Astrocyte of the hippocampus (primary cell): ENCODE measurements at regions not wholly inside any gene's neighbourhood (a gene's known extent, or its start where the extent isn't known, plus 50 kb on each side); places are given as distances from the start of the nearest gene placed in this dataset.

Source experiments
- DNase-seq: peaks from one replicate; pipeline ENCODE4 v3.0.0; 2011; ENCODE audit warnings: low read depth, low spot score

DNA sequence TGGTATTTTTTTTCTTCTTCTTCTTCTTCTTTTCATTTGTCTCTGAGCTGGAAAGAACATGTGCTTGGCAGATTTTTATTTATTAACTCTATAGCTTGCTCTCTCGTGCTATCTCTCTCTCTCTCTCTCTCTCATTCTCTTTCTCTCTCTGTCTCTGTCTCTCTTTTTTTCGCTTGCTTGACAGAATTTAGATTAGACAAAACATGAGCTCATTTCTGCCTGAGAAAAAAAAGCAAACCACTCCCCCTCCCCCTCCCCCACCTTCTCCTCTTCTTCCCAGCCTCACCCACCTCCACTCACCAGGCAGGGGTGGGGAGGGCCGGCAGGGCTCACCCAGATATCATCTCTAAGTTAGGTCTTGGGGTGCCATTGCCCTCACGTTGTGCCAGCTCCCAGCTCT, 81.5 kb downstream of the PJA1 start:
- no peak for DNase-seq

DNA sequence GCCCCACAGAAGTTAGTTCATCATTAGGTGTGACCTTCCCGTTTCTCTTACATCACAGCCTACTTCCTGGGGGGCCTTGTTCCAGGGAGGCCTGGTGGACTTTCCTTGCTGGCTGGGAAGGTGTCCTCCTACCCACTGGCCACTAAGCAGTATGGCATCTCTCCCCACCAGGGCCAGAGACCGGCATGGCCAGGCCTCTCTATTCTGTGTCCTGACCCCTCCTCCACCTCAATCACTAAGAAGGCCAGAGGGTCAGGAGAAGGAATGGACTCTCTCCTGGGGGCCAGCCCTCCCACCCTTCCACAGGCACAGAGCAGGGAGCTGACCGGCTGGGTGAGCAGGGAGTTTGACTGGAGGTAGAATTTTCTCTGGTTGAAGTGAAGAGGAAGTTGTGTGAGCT, 81.9 kb downstream of the PJA1 start:
- no peak for DNase-seq

DNA sequence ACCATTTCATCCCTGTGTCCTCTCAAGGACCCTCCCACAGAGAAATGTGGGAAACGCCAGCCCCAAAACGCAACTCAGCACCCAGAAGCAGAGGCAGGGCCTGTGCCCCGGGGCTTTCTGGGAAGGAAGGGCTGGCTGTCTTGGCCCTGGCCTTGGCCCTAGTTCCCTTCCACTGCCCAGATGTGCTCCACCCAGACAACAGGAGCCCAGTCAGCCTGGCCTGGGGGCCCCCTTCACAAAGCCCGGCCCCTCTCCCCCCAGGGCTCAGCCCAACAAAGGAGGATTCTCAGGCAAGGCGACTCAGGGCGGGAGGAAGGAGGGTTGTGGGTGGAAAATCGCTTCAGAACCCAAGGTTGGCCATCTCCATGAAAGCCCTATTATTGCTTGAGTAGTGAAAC, 82.5 kb downstream of the PJA1 start:
- DNase-seq: no peak

DNA sequence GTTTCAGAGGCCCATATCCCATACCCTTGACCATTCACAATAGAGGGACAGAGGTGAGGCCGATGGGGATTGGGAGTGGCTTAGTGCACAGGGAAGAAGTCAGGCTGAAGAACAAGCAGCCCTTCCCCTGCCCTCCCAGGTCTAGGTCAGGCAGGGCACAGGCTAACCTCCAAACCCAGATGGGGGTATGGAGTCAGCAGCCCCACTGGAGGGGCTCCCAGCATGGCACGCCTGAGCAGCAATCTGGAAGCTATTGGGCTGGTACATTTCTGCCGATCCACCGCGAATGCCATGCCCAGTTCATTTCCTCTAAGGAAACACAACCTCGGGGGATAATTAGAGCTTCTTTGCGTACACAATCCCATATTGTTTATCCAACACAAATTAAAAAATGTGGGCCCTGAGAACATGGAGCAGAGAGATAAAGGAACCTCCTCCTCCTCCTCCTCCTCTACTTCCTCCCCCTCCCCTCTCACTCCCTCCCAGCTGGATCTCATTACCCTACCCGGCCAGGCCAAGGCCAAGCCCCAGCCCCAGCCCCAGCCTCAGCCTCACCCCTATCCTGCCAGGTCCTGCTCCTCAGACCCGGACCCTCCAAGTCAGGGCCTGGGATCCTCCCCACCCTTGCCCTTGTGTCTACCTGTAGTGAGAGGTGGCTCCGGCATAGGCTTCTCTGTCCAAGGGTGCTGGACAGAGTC, 83.0 kb downstream of the PJA1 start:
- DNase-seq: no peak

DNA sequence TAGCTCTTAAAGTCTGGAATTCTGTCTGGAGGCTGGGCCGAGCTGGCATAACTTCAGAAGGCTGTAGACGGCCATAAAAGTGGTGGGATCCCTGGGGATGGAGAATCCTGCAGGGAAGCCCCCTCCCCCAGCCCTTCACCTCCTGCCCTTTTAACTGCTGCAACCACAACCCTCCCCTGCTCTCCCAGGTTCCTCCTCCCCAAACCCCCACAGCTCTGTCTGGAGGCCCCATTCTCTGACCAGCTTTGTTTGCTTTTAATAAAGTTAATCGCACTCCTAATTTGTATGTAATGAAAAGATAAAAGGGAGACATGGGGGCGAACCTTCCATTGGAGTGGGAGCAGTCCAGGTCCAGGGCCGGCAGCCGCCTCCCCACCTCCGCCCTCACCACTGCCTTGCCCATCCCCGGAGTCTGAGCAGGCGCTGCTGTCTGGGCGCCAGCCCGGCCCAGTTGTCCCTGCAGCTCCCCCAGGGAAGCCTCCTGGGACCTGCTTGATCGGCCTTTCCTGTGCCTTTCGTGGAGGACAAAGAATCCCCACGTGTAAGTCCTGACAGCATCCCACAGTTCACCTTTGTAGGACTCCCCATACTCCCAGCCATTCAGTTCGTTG, 84.3 kb downstream of the PJA1 start:
- no peak for DNase-seq

DNA sequence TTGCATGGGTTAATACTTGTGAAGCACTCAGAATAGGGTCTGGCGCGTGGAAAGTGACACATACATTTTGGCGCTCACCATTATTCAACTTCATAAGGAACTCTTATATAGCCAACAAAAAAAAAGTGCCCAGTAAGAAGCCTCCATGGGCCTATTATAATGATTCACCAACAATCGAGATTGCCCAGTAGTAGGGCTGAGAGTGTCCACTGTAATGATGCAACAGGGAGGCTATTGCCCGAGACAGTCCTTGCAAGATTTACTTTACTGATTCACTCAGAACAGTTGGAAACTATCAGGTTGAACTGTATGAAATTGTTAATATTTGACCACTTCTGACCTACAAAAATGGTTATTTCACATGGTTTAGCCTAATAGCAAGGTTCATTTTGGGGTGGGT, 86.0 kb downstream of the PJA1 start:
- DNase-seq: no peak

DNA sequence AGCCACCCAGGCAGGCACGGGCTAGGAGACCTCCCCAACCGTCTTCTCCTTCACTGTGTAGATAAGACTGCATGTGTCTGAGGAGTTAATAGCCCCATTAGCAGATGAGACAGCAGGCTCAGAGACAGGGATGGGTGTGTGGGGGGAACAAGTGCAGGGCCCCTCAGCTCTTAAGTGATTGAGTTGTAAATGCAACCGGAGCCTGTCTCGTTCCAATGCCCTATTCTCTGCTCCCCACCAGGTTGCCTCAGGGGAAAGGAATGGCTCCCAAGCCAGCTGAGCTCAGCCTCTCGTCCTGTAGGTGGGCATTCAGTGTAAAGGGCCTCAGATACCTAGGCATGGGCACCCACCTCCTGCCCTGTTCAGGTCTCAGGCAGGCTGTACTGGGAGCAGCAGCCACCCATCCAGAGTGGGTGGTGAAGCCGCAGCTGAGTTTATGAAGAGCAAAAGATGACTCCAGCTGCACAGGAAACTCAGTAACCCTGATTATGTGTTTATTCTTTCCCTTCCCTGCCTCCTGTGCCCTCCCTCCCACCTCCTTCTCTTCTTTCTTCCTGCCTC, 87.3 kb downstream of the PJA1 start:
- DNase-seq: no peak

DNA sequence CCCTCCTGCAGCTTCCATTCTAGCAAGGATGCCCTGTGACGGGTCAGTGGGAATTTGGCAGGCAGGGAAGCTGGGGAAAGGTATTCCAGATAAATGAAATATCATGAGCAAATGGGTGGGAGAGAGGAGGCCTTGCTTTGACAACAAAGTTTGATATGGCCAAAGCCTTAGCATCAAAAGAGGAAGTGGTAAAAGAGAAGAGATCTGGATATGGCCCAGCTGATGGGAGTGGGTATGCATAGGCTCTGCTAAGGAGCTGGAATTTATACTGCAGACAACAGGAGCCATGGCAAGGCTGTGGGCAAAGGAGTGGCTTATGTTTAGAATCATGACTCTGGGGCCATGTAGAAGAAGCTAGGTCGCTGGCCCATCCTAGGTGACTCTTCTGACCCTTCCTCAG, 89.2 kb downstream of the PJA1 start:
- DNase-seq: no peak

DNA sequence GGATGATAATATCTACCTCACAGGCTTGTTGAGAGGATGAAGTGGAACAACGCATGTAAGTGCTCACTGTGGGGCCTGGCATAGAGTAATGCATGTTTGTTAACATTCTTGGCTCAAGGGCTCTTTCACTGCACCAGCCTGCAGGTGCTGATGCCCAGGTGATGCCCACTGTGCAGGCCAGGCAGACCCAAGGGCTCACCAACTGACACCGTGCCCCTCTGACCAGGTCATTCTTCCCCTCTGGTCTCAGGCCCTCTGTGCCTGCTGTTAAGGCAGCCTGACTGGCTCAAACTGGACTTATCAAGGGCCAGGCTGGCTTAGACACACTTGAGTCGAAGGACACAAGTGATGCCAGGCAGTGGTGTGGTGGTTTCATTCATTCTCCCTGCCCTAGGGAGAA, 90.5 kb downstream of the PJA1 start:
- no peak for DNase-seq

DNA sequence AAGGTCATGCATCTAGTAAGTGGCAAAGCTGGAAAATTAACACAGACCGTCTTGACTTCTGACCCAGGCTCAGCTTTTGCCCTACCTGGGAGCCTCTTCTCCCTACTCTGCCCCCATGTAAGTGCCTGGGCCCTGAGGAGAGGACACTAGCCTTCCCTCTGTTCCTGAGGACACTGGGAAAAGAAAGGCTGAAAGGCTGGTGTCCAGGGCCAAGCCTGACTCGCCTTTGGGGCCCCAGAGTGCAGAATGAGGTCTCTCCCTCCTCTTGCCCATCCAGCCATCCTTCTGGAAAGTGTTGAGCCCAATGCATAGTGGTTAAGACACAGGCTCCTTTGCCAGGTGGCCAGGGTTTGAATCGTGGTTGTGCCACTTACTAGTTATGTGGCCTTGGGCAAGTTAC, 91.5 kb downstream of the PJA1 start:
- DNase-seq: no peak

DNA sequence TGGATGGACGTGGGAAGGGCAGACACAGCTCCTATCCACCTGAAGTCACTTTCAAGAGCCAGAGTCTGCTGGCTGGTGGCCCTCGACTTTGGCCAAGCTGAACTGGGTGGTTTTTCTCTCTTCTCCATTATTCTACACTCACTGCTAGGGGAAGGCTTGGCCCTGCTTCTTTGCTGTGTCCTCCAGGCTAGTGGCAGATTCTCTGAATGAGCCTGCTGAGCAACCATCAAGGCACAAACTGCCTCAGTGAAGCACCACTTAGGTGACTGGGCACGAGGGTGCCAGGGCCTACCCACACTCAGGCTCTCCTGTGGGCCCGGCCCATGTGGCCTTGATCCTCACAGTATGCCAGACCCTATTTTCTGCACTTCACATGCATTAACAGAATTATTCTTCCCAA, 92.0 kb downstream of the PJA1 start:
- no peak for DNase-seq

DNA sequence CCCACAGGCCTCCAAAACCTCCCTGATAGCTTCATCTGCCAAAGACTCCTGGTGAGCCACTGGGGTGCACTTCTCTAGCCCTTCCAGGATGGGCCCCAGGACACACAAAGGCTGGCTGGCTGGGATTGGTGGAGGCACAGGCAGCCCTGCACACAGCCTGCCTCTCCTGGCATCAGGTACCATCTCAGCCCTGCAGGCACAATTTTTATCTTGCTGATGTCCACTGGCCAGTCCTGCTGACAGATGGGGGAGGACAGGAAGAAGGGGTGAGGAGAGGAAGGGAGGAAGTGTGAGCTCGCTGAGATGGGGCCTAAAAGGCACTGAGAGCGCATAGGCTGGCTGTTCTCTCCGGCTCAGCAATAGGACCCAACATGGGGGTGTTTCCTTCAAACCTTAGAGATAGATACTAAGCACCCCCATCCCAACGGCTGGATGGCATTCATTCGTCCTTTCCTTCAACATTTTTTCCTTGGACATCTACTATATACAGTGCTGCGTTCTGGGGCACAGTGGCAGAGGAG, 92.7 kb downstream of the PJA1 start:
- DNase-seq: no peak

DNA sequence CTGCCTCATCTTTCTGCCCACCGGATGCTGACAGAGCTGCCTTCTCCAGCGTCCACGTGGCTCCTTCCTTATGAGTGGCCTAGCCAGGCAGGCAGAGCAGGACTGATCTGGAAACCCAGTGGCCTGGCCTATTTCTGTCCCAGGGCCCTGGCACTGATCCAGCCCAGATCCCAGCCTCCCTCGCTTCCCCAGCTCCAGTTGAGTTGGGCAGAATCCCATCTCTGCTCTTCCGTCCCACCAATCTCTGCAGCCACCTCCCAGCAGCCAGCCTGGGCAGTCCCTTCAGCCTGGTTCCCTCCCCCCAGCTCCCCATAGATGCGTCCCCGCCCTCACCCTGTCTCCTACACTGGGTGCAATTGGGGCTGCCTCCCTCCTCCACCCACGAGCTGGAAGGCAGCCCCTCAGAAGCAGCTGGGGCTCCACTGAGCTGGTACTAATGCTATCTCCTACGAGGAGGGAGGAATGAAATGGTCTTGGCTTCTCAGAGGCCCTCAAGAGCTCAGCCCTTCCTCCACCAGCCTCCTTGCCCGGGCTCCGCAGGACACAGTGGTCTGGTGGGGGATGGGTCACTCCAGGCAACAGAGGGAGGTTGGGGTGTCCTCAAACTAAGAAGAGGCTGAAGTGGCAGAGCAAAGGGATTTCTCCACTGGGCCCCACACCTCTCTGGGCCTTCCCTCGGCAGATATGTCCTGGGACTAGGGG, 94.2 kb downstream of the PJA1 start:
- no peak for DNase-seq

DNA sequence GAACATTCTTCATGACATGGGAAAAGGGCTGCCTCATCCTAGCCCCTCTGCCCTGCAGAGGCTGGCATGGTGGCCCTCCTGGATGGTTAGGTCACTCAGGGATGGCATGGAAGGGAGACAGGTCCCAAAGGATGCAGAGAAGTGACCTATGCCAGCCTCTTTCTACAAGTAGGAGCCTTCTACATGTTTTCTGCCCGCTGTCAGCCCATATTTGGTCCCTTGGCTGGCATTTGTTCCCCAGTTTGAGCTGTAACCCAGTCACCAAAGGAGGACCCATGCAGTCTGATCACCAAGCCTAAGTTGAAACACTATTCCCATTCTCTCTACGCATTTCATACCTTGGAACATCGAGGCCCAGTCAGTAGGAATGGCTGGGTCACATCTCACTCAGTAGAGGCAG, 95.4 kb downstream of the PJA1 start:
- no peak for DNase-seq

DNA sequence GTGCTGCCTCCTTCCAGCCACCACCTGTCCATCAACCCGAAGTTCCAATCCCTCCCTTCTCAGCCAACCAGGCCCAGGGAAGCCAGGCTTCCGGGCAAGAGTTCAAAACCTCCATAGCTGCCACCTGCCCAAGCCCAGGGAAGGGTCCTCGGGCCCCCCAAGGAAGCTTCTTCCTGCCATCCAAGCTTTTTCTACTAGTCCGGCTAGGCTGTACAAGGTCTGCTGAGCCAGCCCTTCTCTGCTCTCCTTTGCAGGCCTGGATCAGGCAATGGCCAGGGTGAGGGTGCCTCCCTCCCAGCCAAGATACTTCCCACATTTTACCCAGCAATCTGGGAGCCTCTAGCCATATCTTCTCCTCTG, 96.2 kb downstream of the PJA1 start:
- no peak for DNase-seq

DNA sequence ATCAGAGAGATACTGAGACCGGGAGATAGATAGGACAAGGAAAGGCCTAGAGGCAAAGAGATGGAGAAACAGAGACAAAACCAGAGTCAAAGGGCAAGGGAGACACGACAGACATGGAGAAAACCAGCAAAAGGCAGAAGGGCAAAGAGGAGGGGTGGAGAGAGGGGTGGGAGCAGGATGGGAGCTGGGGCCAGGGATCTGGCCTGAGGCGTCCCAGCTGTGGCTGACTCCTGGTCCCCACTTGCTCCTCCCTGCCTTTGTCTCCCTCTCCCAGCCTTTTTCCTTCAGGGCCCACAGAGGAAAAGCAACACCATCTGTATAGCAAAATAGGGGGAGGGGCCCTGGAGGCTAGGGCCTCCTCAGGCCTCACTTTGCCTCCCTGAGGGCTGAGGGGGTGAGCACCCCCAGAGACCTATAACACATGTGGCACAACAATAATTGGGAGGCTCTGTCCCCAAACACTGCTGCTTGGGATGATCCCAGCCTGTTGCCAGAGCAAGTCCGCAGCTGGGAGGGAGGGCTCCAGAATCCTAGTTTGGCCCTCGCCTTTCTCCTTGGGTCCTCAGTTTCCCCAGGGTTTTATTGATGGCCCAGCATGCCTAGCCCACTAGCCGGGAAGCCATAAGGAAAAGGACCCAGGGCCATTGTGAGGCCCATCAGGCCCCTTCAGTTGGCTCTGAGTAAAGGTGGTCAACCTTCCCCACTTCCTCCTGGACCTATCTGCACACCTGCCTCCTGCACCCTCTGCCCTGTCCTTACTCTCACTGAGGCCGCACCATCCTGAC, 96.8 kb downstream of the PJA1 start:
- no peak for DNase-seq

DNA sequence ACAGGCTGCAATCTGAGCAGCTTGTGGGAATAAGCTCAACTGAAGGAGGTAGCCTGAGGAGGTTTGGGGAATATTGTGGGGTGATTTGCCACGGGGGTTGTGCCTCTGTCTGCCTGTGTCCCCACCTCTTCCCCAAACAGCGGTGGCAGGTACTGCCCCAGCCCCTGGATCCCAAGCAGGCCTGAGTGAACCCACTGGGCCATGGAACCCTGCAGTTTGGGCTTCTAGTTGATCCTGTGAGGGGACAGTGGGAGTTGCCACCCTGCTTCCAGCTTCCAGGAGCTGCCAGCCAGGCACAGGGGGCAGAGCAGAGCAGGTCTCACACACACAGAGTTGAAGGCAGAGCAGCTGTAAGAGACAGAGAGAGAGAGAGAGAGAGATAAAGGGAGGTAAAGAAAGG, 97.4 kb downstream of the PJA1 start:
- no peak for DNase-seq

DNA sequence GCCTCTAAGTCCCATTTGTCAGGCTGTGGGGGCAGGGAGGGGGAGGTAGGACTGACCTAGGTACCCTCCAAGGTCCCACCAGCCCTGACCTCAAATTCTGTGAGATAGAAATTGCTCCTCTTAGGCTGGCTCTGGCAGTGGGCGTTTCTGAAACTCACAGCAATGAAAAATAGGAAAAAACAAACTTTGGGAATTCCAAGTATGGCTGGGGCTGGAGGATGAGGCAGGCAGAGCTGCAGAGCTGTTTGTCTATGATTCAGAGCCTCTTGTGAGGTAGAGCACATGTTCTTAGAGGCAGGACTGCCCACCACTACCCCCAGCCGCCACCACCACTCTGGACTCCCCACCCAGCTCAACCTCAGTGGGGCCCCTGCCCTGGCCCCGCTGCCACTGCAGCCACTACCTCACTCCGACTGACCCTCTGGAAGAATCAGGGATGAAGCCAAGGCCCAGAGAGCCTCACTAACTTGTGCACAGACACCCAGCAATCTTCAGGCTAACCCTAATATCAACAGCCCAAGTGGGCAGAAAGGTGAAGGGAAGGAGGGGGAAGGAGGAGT, 98.2 kb downstream of the PJA1 start:
- DNase-seq: peak; percentile 34

DNA sequence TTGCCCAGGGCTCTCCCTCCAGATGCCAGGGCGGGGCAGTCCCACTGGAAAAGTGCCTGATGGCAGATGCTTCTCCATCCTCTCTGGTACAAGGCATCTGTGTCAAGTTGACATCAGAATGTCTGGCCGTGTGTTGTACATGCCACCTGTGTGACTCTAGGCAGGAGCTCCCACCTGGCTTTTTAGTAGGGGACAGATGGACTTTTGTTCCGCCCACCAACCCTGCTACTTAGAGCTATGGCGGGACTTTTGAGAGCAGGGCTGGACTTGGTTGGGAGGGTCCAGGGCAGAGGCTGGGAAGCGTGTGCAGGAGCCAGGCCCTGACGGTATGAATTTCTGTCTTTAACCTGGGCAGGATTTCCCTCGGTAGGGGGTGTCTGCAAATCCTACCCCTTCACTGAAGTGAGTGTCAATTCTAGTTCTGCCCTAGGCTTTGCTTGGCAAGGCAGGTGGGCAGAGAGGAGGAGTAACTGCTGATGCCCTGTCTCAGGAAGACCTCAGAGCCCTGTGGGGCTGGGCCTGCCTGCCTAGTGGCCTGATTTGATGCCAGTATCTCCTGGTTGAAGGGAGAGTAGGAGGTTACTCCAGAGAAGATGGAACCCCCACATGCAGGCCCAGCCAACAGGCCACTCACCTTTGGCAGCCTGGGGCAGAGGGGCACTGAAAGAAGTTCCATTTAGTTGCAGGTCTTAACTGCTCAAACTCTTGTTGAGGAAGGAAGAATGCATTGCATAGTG, 99.1 kb downstream of the PJA1 start:
- no peak for DNase-seq

DNA sequence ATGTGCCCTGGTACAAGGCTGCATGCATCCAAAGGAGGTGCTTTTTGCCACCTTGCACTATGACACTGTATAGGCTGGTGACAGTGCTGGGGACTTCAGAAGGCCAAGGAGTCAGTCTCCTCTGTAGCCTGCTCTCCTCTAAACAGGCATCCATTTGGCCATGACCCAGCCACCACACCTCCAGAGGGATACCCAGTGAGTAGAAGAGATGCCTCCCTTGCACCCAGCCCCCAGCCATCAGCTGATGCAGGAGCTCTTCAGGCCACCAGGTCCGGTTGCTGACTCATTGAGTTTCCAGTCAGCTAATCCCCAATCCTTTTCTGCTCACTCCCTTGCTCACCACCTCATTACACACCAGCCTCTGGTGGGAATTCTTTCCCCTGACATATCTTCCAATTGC, 99.8 kb downstream of the PJA1 start:
- DNase-seq: peak; percentile 48

DNA sequence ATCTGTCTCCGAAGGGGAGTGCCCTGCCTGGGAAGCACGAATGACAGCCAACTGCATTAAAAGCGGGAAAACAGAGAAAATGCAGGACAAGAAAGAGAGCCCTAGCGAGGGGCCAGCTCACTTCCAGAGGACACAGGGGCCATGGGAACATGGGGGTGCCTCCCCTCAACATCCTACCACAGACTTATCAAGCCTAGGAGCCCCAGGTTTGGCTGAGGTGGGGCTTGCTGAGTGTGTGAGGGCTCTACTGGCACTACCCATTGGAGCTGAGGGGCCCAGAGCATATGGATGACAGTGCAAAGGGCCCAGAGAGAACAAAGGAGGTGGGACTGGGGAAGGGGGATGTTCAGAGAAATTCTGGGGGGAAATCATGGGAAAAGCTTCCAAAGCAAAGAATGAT, 101.8 kb downstream of the PJA1 start:
- DNase-seq: no peak
